GM23338 (cell line): ENCODE measurements at regions not wholly inside any gene's neighbourhood (a gene's known extent, or its start where the extent isn't known, plus 50 kb on each side); places are given as distances from the start of the nearest gene placed in this dataset.

Source experiments
- ATAC-seq: fragments of 200-7000 bp; cut with Tn5 transposase; 3 replicates; pipeline ENCODE4 v1.9.1; 2020
- DNase-seq: peaks from one replicate; pipeline ENCODE4 v3.0.0-alpha.2; 2015; ENCODE audit warnings: low spot score
- H2AFZ ChIP-seq: fragments of 200-600 bp; sonication (generic); 2 replicates; pipeline ENCODE4 v1.8.0; 2016; ENCODE audit warnings: antibody characterized with exemption, mild to moderate bottlenecking, moderate library complexity
- H3F3A ChIP-seq: fragments of 200-600 bp; sonication (generic); replicated peaks from 2 replicates; pipeline ENCODE4 v1.8.0; 2017; ENCODE audit warnings: antibody characterized with exemption, mixed run types, low read depth
- H3K27ac ChIP-seq: fragments of 200-600 bp; sonication (generic); 2 replicates; pipeline ENCODE4 v1.6.1; 2016; ENCODE audit warnings: low read depth
- H3K27me3 ChIP-seq: fragments of 200-600 bp; sonication (generic); 2 replicates; pipeline ENCODE4 v1.8.0; 2016; ENCODE audit warnings: mild to moderate bottlenecking, mixed run types, moderate library complexity; ENCODE audit not compliant: insufficient read depth
- H3K36me3 ChIP-seq: fragments of 200-600 bp; sonication (generic); 2 replicates; pipeline ENCODE4 v1.8.0; 2016; ENCODE audit warnings: mild to moderate bottlenecking; ENCODE audit not compliant: insufficient read depth
- H3K4me1 ChIP-seq: fragments of 200-600 bp; sonication (generic); 2 replicates; pipeline ENCODE4 v1.8.0; 2016; ENCODE audit warnings: mild to moderate bottlenecking, moderate library complexity; ENCODE audit not compliant: insufficient read depth
- H3K4me2 ChIP-seq: fragments of 200-600 bp; sonication (generic); 2 replicates; pipeline ENCODE4 v1.7.1; 2017; ENCODE audit warnings: mixed run types
- H3K4me3 ChIP-seq: fragments of 200-600 bp; sonication (generic); 2 replicates; pipeline ENCODE4 v1.6.1; 2016; ENCODE audit warnings: mixed run types
- H3K79me2 ChIP-seq: fragments of 200-600 bp; sonication (generic); replicated peaks from 2 replicates; pipeline ENCODE4 v1.8.0; 2017; ENCODE audit warnings: mild to moderate bottlenecking; ENCODE audit not compliant: insufficient read depth
- H3K9me2 ChIP-seq: fragments of 200-600 bp; sonication (generic); 2 replicates; pipeline ENCODE4 v1.8.0; 2017; ENCODE audit not compliant: insufficient read depth
- H4K20me1 ChIP-seq: fragments of 200-600 bp; sonication (generic); replicated peaks from 2 replicates; pipeline ENCODE4 v1.8.0; 2017; ENCODE audit warnings: mild to moderate bottlenecking; ENCODE audit not compliant: insufficient read depth
- H3K27ac Mint-ChIP-seq: 2 replicates; pipeline ENCODE4 v1.8.0; 2020; ENCODE audit warnings: inconsistent platforms, mild to moderate bottlenecking, moderate library complexity, mixed read lengths
- H3K27me3 Mint-ChIP-seq: 3 replicates; pipeline ENCODE4 v1.8.0; 2022; ENCODE audit warnings: low read depth, mild to moderate bottlenecking, moderate library complexity, mixed read lengths, inconsistent platforms; ENCODE audit not compliant: insufficient read depth, poor library complexity
- H3K36me3 Mint-ChIP-seq: 3 replicates; pipeline ENCODE4 v1.8.0; 2021; ENCODE audit warnings: low read depth, mild to moderate bottlenecking, inconsistent platforms, moderate library complexity, mixed read lengths
- H3K4me1 Mint-ChIP-seq: 3 replicates; pipeline ENCODE4 v1.8.0; 2020; ENCODE audit warnings: mild to moderate bottlenecking, inconsistent platforms, mixed read lengths
- H3K4me3 Mint-ChIP-seq: 3 replicates; pipeline ENCODE4 v1.8.0; 2021; ENCODE audit warnings: moderate library complexity, mild to moderate bottlenecking, inconsistent platforms, mixed read lengths
- H3K9me3 Mint-ChIP-seq: 3 replicates; pipeline ENCODE4 v1.8.0; 2020; ENCODE audit warnings: moderate library complexity, mild to moderate bottlenecking, inconsistent platforms, mixed read lengths
- CREB1 ChIP-seq: fragments of 250-450 bp; sonication (Bioruptor Pico); IDR thresholded peaks from 2 replicates; pipeline ENCODE4 v1.5.0; 2020; ENCODE audit warnings: low read depth, mild to moderate bottlenecking, moderate library complexity
- EZH2 ChIP-seq: fragments of 200-600 bp; sonication (generic); IDR thresholded peaks from one replicate; pipeline ENCODE4 v1.8.0; 2017; ENCODE audit warnings: antibody characterized with exemption, mild to moderate bottlenecking, low read depth; ENCODE audit not compliant: unreplicated experiment
- EZH2phosphoT487 ChIP-seq: fragments of 200-600 bp; sonication (generic); IDR thresholded peaks from one replicate; pipeline ENCODE4 v1.8.1; 2018; ENCODE audit warnings: antibody characterized with exemption; ENCODE audit not compliant: unreplicated experiment
- JUNB ChIP-seq: IDR thresholded peaks from one replicate; pipeline ENCODE4 v1.6.1; 2016; ENCODE audit warnings: antibody characterized with exemption; ENCODE audit not compliant: unreplicated experiment
- NANOG ChIP-seq: IDR thresholded peaks from 2 replicates; pipeline ENCODE4 v1.6.1; 2016; ENCODE audit warnings: antibody characterized with exemption, borderline replicate concordance
- POLR2AphosphoS5 ChIP-seq: IDR thresholded peaks from 2 replicates; pipeline ENCODE4 v1.6.1; 2016; ENCODE audit warnings: antibody characterized with exemption, low read depth
- STAT1 ChIP-seq: IDR thresholded peaks from one replicate; pipeline ENCODE4 v1.6.1; 2016; ENCODE audit warnings: antibody characterized with exemption; ENCODE audit not compliant: unreplicated experiment
- ZNF114 ChIP-seq: fragments of 250-450 bp; sonication (Bioruptor Pico); IDR thresholded peaks from 2 replicates; pipeline ENCODE4 v1.5.0; 2020; ENCODE audit warnings: mild to moderate bottlenecking, moderate library complexity
- ZNF331 ChIP-seq: fragments of 250-450 bp; sonication (Bioruptor Pico); IDR thresholded peaks from 2 replicates; pipeline ENCODE4 v1.5.0; 2020; ENCODE audit warnings: low read depth, mild to moderate bottlenecking, moderate library complexity
- TF ChIP-seq, protein P1 (sequence below): IDR thresholded peaks from 2 replicates; pipeline ENCODE4 v1.6.1; 2016; ENCODE audit warnings: antibody characterized with exemption
- TF ChIP-seq, protein P2 (sequence below), 2 experiments: fragments of 200-600 bp in 1 of 2; sonication (generic) in 1 of 2; conservative IDR thresholded peaks; 2 replicates each; pipeline versions ENCODE4 v1.5.1 to v1.6.1; 2016 to 2017; ENCODE audit warnings: antibody characterized with exemption in 2 of 2, low read depth in 2 of 2, mild to moderate bottlenecking in 2 of 2, moderate library complexity in 1 of 2
- TF ChIP-seq, protein P3 (sequence below): IDR thresholded peaks from one replicate; pipeline ENCODE4 v1.6.1; 2018; ENCODE audit warnings: antibody characterized with exemption; ENCODE audit not compliant: unreplicated experiment
- TF ChIP-seq, protein P4 (sequence below): fragments of 250-450 bp; sonication (Bioruptor Pico); IDR thresholded peaks from 2 replicates; pipeline ENCODE4 v1.5.0; 2020; ENCODE audit warnings: mild to moderate bottlenecking, moderate library complexity

DNA sequence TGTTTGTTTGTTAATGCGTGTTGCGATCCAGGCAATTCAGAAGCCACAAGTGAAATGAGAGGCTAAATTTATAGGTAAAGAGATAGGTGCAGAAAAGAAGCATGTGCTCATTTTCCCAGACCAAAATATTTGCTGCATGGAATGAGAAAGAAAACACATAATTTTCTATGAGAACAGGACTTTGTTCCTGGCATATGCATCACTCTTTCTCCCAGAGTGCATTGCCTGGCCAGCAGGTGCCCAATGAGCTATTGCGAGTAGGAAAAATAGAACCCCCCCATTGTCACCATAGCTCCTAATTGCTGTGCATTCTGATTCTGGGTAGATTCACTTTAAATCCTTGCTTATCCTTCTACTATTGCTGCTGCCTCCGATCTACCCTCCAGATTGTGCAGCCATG is 410.4 kb downstream of the PMP22 start:
- no peak overlapping the region for H3K4me3 ChIP-seq
- H3F3A ChIP-seq = no peaks in the 10 kb centered on the region
- no peaks in the 10 kb centered on the region for H3K9me3 Mint-ChIP-seq
- H2AFZ ChIP-seq = no peak overlapping the region
- H3K4me3 Mint-ChIP-seq = no peak overlapping the region
- no peak for DNase-seq
- no peaks in the 10 kb centered on the region for H3K36me3 ChIP-seq
- H3K36me3 Mint-ChIP-seq = no peaks in the 10 kb centered on the region; the same call in 2 of the 3 replicates
- no peak overlapping the region for H3K4me2 ChIP-seq
- no peaks in the 10 kb centered on the region for H3K27me3 Mint-ChIP-seq
- TF ChIP-seq STAT1 (no peak), JUNB (no peak), ZNF114 (no peak), EZH2phosphoT487 (no peak), ZNF331 (CRISPR knock-in tag) (no peak), CREB1 (CRISPR knock-in tag) (no peak), POLR2AphosphoS5 (no peak), EZH2 (no peak), NANOG (no peak)
- TF ChIP-seq, protein P1, sequence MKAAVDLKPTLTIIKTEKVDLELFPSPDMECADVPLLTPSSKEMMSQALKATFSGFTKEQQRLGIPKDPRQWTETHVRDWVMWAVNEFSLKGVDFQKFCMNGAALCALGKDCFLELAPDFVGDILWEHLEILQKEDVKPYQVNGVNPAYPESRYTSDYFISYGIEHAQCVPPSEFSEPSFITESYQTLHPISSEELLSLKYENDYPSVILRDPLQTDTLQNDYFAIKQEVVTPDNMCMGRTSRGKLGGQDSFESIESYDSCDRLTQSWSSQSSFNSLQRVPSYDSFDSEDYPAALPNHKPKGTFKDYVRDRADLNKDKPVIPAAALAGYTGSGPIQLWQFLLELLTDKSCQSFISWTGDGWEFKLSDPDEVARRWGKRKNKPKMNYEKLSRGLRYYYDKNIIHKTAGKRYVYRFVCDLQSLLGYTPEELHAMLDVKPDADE = no peak
- TF ChIP-seq, protein P2, sequence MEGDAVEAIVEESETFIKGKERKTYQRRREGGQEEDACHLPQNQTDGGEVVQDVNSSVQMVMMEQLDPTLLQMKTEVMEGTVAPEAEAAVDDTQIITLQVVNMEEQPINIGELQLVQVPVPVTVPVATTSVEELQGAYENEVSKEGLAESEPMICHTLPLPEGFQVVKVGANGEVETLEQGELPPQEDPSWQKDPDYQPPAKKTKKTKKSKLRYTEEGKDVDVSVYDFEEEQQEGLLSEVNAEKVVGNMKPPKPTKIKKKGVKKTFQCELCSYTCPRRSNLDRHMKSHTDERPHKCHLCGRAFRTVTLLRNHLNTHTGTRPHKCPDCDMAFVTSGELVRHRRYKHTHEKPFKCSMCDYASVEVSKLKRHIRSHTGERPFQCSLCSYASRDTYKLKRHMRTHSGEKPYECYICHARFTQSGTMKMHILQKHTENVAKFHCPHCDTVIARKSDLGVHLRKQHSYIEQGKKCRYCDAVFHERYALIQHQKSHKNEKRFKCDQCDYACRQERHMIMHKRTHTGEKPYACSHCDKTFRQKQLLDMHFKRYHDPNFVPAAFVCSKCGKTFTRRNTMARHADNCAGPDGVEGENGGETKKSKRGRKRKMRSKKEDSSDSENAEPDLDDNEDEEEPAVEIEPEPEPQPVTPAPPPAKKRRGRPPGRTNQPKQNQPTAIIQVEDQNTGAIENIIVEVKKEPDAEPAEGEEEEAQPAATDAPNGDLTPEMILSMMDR (conservative IDR thresholded peaks at IDR 0.05; ENCODE audit: low read depth in 2 of 2) = no peak
- TF ChIP-seq, protein P3, sequence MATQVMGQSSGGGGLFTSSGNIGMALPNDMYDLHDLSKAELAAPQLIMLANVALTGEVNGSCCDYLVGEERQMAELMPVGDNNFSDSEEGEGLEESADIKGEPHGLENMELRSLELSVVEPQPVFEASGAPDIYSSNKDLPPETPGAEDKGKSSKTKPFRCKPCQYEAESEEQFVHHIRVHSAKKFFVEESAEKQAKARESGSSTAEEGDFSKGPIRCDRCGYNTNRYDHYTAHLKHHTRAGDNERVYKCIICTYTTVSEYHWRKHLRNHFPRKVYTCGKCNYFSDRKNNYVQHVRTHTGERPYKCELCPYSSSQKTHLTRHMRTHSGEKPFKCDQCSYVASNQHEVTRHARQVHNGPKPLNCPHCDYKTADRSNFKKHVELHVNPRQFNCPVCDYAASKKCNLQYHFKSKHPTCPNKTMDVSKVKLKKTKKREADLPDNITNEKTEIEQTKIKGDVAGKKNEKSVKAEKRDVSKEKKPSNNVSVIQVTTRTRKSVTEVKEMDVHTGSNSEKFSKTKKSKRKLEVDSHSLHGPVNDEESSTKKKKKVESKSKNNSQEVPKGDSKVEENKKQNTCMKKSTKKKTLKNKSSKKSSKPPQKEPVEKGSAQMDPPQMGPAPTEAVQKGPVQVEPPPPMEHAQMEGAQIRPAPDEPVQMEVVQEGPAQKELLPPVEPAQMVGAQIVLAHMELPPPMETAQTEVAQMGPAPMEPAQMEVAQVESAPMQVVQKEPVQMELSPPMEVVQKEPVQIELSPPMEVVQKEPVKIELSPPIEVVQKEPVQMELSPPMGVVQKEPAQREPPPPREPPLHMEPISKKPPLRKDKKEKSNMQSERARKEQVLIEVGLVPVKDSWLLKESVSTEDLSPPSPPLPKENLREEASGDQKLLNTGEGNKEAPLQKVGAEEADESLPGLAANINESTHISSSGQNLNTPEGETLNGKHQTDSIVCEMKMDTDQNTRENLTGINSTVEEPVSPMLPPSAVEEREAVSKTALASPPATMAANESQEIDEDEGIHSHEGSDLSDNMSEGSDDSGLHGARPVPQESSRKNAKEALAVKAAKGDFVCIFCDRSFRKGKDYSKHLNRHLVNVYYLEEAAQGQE = no peak
- TF ChIP-seq, protein P4, sequence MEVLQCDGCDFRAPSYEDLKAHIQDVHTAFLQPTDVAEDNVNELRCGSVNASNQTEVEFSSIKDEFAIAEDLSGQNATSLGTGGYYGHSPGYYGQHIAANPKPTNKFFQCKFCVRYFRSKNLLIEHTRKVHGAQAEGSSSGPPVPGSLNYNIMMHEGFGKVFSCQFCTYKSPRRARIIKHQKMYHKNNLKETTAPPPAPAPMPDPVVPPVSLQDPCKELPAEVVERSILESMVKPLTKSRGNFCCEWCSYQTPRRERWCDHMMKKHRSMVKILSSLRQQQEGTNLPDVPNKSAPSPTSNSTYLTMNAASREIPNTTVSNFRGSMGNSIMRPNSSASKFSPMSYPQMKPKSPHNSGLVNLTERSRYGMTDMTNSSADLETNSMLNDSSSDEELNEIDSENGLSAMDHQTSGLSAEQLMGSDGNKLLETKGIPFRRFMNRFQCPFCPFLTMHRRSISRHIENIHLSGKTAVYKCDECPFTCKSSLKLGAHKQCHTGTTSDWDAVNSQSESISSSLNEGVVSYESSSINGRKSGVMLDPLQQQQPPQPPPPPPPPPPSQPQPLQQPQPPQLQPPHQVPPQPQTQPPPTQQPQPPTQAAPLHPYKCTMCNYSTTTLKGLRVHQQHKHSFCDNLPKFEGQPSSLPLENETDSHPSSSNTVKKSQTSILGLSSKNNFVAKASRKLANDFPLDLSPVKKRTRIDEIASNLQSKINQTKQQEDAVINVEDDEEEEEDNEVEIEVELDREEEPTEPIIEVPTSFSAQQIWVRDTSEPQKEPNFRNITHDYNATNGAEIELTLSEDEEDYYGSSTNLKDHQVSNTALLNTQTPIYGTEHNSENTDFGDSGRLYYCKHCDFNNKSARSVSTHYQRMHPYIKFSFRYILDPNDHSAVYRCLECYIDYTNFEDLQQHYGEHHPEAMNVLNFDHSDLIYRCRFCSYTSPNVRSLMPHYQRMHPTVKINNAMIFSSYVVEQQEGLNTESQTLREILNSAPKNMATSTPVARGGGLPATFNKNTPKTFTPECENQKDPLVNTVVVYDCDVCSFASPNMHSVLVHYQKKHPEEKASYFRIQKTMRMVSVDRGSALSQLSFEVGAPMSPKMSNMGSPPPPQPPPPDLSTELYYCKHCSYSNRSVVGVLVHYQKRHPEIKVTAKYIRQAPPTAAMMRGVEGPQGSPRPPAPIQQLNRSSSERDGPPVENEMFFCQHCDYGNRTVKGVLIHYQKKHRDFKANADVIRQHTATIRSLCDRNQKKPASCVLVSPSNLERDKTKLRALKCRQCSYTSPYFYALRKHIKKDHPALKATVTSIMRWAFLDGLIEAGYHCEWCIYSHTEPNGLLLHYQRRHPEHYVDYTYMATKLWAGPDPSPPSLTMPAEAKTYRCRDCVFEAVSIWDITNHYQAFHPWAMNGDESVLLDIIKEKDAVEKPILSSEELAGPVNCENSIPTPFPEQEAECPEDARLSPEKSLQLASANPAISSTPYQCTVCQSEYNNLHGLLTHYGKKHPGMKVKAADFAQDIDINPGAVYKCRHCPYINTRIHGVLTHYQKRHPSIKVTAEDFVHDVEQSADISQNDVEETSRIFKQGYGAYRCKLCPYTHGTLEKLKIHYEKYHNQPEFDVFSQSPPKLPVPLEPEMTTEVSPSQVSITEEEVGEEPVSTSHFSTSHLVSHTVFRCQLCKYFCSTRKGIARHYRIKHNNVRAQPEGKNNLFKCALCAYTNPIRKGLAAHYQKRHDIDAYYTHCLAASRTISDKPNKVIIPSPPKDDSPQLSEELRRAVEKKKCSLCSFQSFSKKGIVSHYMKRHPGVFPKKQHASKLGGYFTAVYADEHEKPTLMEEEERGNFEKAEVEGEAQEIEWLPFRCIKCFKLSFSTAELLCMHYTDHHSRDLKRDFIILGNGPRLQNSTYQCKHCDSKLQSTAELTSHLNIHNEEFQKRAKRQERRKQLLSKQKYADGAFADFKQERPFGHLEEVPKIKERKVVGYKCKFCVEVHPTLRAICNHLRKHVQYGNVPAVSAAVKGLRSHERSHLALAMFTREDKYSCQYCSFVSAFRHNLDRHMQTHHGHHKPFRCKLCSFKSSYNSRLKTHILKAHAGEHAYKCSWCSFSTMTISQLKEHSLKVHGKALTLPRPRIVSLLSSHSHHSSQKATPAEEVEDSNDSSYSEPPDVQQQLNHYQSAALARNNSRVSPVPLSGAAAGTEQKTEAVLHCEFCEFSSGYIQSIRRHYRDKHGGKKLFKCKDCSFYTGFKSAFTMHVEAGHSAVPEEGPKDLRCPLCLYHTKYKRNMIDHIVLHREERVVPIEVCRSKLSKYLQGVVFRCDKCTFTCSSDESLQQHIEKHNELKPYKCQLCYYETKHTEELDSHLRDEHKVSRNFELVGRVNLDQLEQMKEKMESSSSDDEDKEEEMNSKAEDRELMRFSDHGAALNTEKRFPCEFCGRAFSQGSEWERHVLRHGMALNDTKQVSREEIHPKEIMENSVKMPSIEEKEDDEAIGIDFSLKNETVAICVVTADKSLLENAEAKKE (CRISPR knock-in tag) = no peak
- H3K4me1 Mint-ChIP-seq = peaks cover 8% of the 10 kb centered on the region
- ATAC-seq = no peak
- H3K27ac Mint-ChIP-seq = no peak overlapping the region
- peaks cover 4% of the 10 kb centered on the region; the same call in 1 of the 2 replicates for H3K9me2 ChIP-seq
- H3K79me2 ChIP-seq = no peaks in the 10 kb centered on the region
- H3K27ac ChIP-seq = no peak overlapping the region
- no peaks in the 10 kb centered on the region for H4K20me1 ChIP-seq
- H3K27me3 ChIP-seq = no peaks in the 10 kb centered on the region
- H3K4me1 ChIP-seq = peaks cover 8% of the 10 kb centered on the region
